ENCODE measurements at regions not wholly inside any gene's neighbourhood (a gene's known extent, or its start where the extent isn't known, plus 50 kb on each side); places are given as distances from the start of the nearest gene placed in this dataset.

DNA sequence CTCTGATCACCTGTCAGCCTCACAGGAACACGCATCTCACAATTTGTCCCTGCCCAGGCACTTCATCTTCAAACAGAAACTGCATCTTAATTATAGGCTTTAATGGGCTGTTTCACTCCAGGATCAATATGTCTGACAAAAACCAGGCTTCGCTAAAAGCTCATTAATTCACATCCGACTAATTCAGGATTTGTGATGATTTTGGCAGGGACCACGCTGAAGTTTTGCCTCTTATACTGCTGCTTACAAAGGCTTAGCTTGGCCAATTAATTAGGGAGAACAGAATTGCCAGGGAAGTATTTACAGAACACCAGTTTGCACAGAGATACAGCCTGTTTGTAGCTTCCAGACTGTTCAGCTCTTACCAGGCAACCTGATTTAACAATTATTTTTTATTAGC, 541.0 kb upstream of the SPTLC3 start:
- ChIA-PET POLR2A (ENCODE audit: partially characterized antibody) (no interaction called here), CTCF (ENCODE audit: partially characterized antibody) (interaction anchor here (1.4 kb wide), 1 partner anchor 110 kb away, joined by 3 read pairs; no protein-coding TSS in a partner anchor)
- H3K4ac ChIP-seq (replicated peaks; ENCODE audit: insufficient read length, low read depth, low read length), result no peak overlapping the region
- 94% methylated on average over 4 of the region's 4 CpGs; no CpG with 5 or more reads in 1 of the 2 experiments for WGBS, 2 experiments (ENCODE audit: extremely low coverage in 1 of 2, insufficient coverage in 1 of 2, insufficient read length in 1 of 2, insufficient replicate concordance in 2 of 2, low coverage in 1 of 2, low lambda C conversion rate in 2 of 2, missing lambda C conversion rate in 1 of 2)
- H3K23me2 ChIP-seq (ENCODE audit: low read depth, low read length), result no peaks in the 10 kb centered on the region
- no peaks in the 10 kb centered on the region for H3K79me1 ChIP-seq (ENCODE audit: low read depth, low read length)
- no peak overlapping the region for H3K9ac ChIP-seq (replicated peaks in 1 of 4; ENCODE audit: extremely low read depth in 1 of 4, low read depth in 3 of 4, low read length in 3 of 4)
- H3K56ac ChIP-seq (replicated peaks; ENCODE audit: insufficient read length, low read depth, low read length), result no peak overlapping the region
- no peak overlapping the region for H2BK12ac ChIP-seq (ENCODE audit: low read depth, low read length)
- H3K4me3 ChIP-seq (ENCODE audit: extremely low read depth in 1 of 4, insufficient read depth in 2 of 4, low read depth in 3 of 4, low read length in 4 of 4), result no peak overlapping the region
- no peak overlapping the region for H3K27ac ChIP-seq (ENCODE audit: low read depth, low read length)
- H4K91ac ChIP-seq (replicated peaks; ENCODE audit: insufficient read length, low read length), result no peak overlapping the region
- H3K27me3 ChIP-seq (replicated peaks in 1 of 4; ENCODE audit: control insufficient read depth in 3 of 4, extremely low read depth in 1 of 4, insufficient read depth in 3 of 4, low read length in 3 of 4), result no peaks in the 10 kb centered on the region
- no peak overlapping the region for H2AK5ac ChIP-seq (ENCODE audit: low read depth, low read length)
- no peak overlapping the region for H2AFZ ChIP-seq (ENCODE audit: low read length)
- no peak for FAIRE-seq
- DNase-seq (ENCODE audit: low read depth in 1 of 2, low spot score in 2 of 2), result no peak
- H2BK20ac ChIP-seq (ENCODE audit: low read length), result no peak overlapping the region
- no peak overlapping the region for H2BK120ac ChIP-seq (replicated peaks; ENCODE audit: low read depth, low read length)
- no peak overlapping the region for H2BK5ac ChIP-seq (ENCODE audit: low read depth, low read length)
- no peaks in the 10 kb centered on the region for H3K79me2 ChIP-seq (ENCODE audit: control insufficient read depth in 1 of 2, insufficient read depth in 2 of 2, low read length in 2 of 2)
- H3K9me3 ChIP-seq (ENCODE audit: insufficient read depth in 2 of 2, low read depth in 1 of 2, low read length in 1 of 2), result no peaks in the 10 kb centered on the region
- no peak overlapping the region for H3K14ac ChIP-seq (ENCODE audit: insufficient read length)
- H3K4me2 ChIP-seq (ENCODE audit: insufficient read depth in 1 of 2, low read depth in 2 of 2, low read length in 2 of 2), result no peak overlapping the region
- peaks cover 0 to 8% (median 0%) of the 10 kb centered on the region in 4 experiments; a peak in 2 of 7 replicates for H3K4me1 ChIP-seq (replicated peaks in 1 of 4; ENCODE audit: control insufficient read depth in 3 of 4, insufficient read depth in 4 of 4, low read length in 3 of 4)
- H2BK15ac ChIP-seq (ENCODE audit: low read length), result no peak overlapping the region
- H4K20me1 ChIP-seq (replicated peaks in 1 of 2; ENCODE audit: control insufficient read depth in 1 of 2, insufficient read depth in 2 of 2, low read length in 2 of 2), result no peaks in the 10 kb centered on the region
- no peaks in the 10 kb centered on the region for H3K36me3 ChIP-seq (ENCODE audit: control insufficient read depth in 2 of 4, insufficient read depth in 4 of 4, low read length in 3 of 4)
- H3K18ac ChIP-seq (ENCODE audit: extremely low read depth, low read length), result no peak overlapping the region
- no peak overlapping the region for H4K8ac ChIP-seq (ENCODE audit: extremely low read depth, insufficient read depth, low read length)
- no peak overlapping the region for H4K5ac ChIP-seq (ENCODE audit: insufficient read length, low read depth, low read length)
- H3K23ac ChIP-seq (ENCODE audit: insufficient read length), result no peak overlapping the region
- TF ChIP-seq BACH1 (IDR thresholded peaks at IDR 0.05; ENCODE audit: low read length) (no peak), CEBPB (IDR thresholded peaks at IDR 0.05; ENCODE audit: low read depth, low read length) (no peak), CBX8 (IDR thresholded peaks at IDR 0.05; ENCODE audit: borderline replicate concordance, low read depth, low read length) (no peak), EGR1 (IDR thresholded peaks at IDR 0.05; ENCODE audit: borderline replicate concordance, low read depth, low read length) (no peak), SP2 (IDR thresholded peaks at IDR 0.05; ENCODE audit: low read length) (no peak), RBBP5 (IDR thresholded peaks at IDR 0.05; ENCODE audit: borderline replicate concordance, low read depth, low read length) (no peak), RAD21 (IDR thresholded peaks at IDR 0.05 in 1 of 2, conservative IDR thresholded peaks at IDR 0.05 in 1 of 2; ENCODE audit: low read depth in 2 of 2, low read length in 2 of 2) (no peak), RXRA (IDR thresholded peaks at IDR 0.05; ENCODE audit: insufficient read depth, low read depth, low read length) (no peak), HDAC6 (IDR thresholded peaks at IDR 0.05; ENCODE audit: low read depth, low read length) (no peak), ZNF274 (IDR thresholded peaks at IDR 0.05; ENCODE audit: borderline replicate concordance, extremely low read depth, low read length) (no peak), HDAC2 (IDR thresholded peaks at IDR 0.05; ENCODE audit: borderline replicate concordance in 1 of 2, low read depth in 2 of 2, low read length in 2 of 2) (no peak), PHF8 (conservative IDR thresholded peaks at IDR 0.05; ENCODE audit: low read depth, low read length) (no peak)
- TF ChIP-seq, protein P1, sequence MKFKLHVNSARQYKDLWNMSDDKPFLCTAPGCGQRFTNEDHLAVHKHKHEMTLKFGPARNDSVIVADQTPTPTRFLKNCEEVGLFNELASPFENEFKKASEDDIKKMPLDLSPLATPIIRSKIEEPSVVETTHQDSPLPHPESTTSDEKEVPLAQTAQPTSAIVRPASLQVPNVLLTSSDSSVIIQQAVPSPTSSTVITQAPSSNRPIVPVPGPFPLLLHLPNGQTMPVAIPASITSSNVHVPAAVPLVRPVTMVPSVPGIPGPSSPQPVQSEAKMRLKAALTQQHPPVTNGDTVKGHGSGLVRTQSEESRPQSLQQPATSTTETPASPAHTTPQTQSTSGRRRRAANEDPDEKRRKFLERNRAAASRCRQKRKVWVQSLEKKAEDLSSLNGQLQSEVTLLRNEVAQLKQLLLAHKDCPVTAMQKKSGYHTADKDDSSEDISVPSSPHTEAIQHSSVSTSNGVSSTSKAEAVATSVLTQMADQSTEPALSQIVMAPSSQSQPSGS (IDR thresholded peaks at IDR 0.05; ENCODE audit: low read length), result no peak

Data from H1 (cell line).